ENCODE measurements at regions not wholly inside any gene's neighbourhood (a gene's known extent, or its start where the extent isn't known, plus 50 kb on each side); places are given as distances from the start of the nearest gene placed in this dataset.

DNA sequence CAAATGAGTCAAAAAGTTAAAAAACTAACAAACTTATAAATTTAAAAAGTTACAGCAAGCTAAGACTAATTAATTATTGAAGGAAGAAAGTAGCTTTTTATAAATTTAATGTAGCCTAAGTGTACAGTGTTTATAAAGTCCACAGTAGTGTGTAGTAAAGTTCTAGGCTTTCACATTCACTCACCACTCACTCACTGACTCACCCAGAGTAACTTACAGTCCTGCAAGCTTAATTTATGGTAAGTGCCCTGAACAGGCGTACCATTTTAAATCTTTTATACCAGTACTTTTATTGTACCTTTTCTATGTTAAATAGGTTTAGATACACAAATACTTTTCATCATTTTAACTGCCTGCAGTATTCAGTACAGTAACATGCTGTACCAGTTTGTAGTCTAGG is 80.0 kb upstream of the C9orf72 start:
- no peak for TF ChIP-seq CTCF (IDR thresholded peaks at IDR 0.05)
- no peaks in the 10 kb centered on the region for H3K4me1 ChIP-seq
- no peaks in the 10 kb centered on the region for H3K36me3 ChIP-seq
- intact Hi-C loops (cut with DNase I): no loop called here
- H3K4me3 ChIP-seq (replicated peaks in 1 of 3): no peak overlapping the region
- WGBS, 2 donors: 90 to 94% methylated on average over 1 of the region's 1 CpG
- no peak overlapping the region for H3K27ac ChIP-seq
- no peaks in the 10 kb centered on the region for H3K9me3 ChIP-seq
- no peaks in the 10 kb centered on the region for H3K27me3 ChIP-seq
- no peak for DNase-seq

- Histone ChIP-seq H3K4me3 (replicated peaks in 1 of 3) (no peak overlapping the region), H3K9me3 (no peaks in the 10 kb centered on the region), H3K4me1 (no peaks in the 10 kb centered on the region), H3K36me3 (no peaks in the 10 kb centered on the region), H3K27me3 (no peaks in the 10 kb centered on the region), H3K27ac (no peak overlapping the region)
- intact Hi-C loops (cut with DNase I): no loop called here
- no peak for TF ChIP-seq POLR2A (IDR thresholded peaks at IDR 0.05)
- no peak for TF ChIP-seq CTCF (IDR thresholded peaks at IDR 0.05)
- DNase-seq: no peak
- WGBS, 2 donors: 85 to 94% methylated on average over 3 of the region's 3 CpGs
Observed at GRCh38 chr9:27653957-27654356, 80.7 kb upstream of the C9orf72 start.

DNA sequence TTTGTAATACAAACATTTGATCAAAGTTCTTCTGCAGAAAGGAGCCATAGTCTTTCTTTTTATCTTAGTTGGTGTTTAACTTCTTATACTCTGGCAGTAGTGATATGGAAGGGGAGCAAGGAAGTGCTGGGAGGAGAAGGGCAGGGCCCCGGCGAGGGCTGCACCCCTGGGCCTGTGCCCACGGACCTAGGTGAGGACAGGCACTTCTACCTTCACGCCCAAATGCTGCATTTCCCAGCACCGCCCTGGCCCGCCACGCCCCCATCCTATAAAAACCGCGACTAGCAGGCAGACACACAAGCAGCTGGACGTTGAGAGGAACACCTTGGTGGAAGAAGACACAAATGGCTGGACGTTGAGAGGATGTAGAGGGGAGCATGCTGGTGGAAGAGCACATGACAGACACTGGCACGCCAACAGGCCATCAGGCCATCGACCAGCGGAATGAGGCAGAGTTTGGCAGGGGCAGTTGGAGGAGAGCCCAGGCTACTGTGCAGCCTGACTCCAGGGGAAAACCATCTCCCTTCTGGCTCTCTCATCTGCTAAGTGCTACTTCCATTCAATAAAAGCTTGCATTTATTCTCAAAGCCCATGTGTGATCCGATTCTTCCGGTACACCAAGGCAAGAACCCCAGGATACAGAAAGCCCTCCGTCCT is 81.5 kb upstream of the C9orf72 start:
- no peaks in the 10 kb centered on the region for H3K27me3 ChIP-seq
- no peak overlapping the region for H3K4me3 ChIP-seq (replicated peaks in 1 of 3)
- H3K27ac ChIP-seq: no peak overlapping the region
- intact Hi-C loops (cut with DNase I): no loop called here
- no peaks in the 10 kb centered on the region for H3K36me3 ChIP-seq
- WGBS, 2 donors: 78 to 87% methylated on average over 17 of the region's 17 CpGs
- DNase-seq: no peak
- H3K4me1 ChIP-seq: no peaks in the 10 kb centered on the region
- H3K9me3 ChIP-seq: no peaks in the 10 kb centered on the region
- TF ChIP-seq POLR2A (IDR thresholded peaks at IDR 0.05) (no peak), CTCF (IDR thresholded peaks at IDR 0.05) (no peak)

- H3K4me3 ChIP-seq (replicated peaks in 1 of 3): no peak overlapping the region
- no peaks in the 10 kb centered on the region for H3K27me3 ChIP-seq
- no peak for TF ChIP-seq CTCF (IDR thresholded peaks at IDR 0.05)
- TF ChIP-seq POLR2A (IDR thresholded peaks at IDR 0.05): no peak
- no peaks in the 10 kb centered on the region for H3K36me3 ChIP-seq
- H3K9me3 ChIP-seq: no peaks in the 10 kb centered on the region
- no peak for DNase-seq
- intact Hi-C loops (cut with DNase I): no loop called here
- 78 to 85% methylated on average over 2 of the region's 2 CpGs for WGBS, 2 donors
- H3K4me1 ChIP-seq: no peaks in the 10 kb centered on the region
- no peak overlapping the region for H3K27ac ChIP-seq
Observed at GRCh38 chr9:27655441-27655840, 82.2 kb upstream of the C9orf72 start.

GRCh38 chr9:27659001-27659400 is 85.7 kb upstream of the C9orf72 start:
- H3K9me3 ChIP-seq: no peaks in the 10 kb centered on the region
- no peaks in the 10 kb centered on the region for H3K27me3 ChIP-seq
- intact Hi-C loops (cut with DNase I): no loop called here
- no peaks in the 10 kb centered on the region for H3K4me1 ChIP-seq
- DNase-seq: no peak
- H3K36me3 ChIP-seq: no peaks in the 10 kb centered on the region
- TF ChIP-seq POLR2A (IDR thresholded peaks at IDR 0.05) (no peak), CTCF (IDR thresholded peaks at IDR 0.05) (no peak)
- WGBS, 2 donors: 73 to 79% methylated on average over 4 of the region's 4 CpGs
- H3K4me3 ChIP-seq (replicated peaks in 1 of 3): no peak overlapping the region
- no peak overlapping the region for H3K27ac ChIP-seq

Data from thyroid gland (tissue), 4 donors.